ENCODE measurements at regions not wholly inside any gene's neighbourhood (a gene's known extent, or its start where the extent isn't known, plus 50 kb on each side); places are given as distances from the start of the nearest gene placed in this dataset.

DNA sequence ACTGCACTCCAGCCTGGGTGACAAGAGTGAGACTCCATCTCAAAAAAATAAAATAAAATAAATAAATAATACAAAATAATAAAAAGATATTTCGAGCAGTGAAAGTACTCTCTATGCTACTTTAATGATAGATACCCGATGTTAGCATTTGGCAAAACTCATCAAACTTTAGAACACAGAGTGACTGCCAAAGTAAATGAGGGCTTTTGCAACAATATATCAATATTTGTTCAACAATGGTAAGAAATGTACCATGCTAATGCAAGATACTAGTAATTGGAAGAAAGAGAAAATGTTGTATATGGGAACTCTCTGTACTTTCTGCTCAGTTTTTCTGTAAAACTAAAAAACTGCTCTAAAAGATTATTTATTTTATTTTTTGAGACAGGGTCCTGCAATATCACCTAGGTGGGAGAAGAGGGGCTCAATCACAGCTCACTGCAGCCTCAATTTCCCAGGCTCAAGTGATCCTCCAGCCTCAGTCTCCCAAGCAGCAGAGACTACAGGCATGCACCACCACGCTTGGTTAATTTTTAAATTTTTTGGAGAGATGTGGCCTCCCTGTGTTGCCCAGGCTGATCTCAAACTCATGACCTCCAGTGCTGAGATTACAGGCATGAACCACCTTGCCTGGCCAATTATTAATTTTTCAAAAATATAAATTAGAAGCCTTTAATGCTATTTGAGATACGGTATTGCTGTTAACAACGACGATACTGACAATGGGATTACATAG, 650.5 kb upstream of the NR2F2 start:
- Histone ChIP-seq H3K79me2 (ENCODE audit: low read length) (no peaks in the 10 kb centered on the region), H3K36me3 (replicated peaks; ENCODE audit: insufficient read depth, low read length) (no peaks in the 10 kb centered on the region), H3K9ac (ENCODE audit: low read length) (no peak overlapping the region), H3K4me1 (ENCODE audit: low read length) (no peaks in the 10 kb centered on the region), H4K20me1 (ENCODE audit: insufficient read depth, low read length) (no peaks in the 10 kb centered on the region), H3K9me3 (replicated peaks; ENCODE audit: insufficient read depth, low read length) (no peaks in the 10 kb centered on the region), H3K27ac (ENCODE audit: low read length) (no peak overlapping the region), H3K4me2 (ENCODE audit: low read depth, low read length) (no peak overlapping the region), H3K27me3 (replicated peaks; ENCODE audit: insufficient read depth, low read length) (no peaks in the 10 kb centered on the region), H3K4me3 (ENCODE audit: low read length) (no peak overlapping the region), H2AFZ (ENCODE audit: low read length) (no peak overlapping the region), H3F3A (ENCODE audit: insufficient read depth, low read length) (no peaks in the 10 kb centered on the region), H3K9me2 (replicated peaks; ENCODE audit: insufficient read depth, low read length) (no peaks in the 10 kb centered on the region)
- TF ChIP-seq CTCF (IDR thresholded peaks at IDR 0.05; ENCODE audit: low read length): no peak
- no peak for TF ChIP-seq EZH2 (optimal IDR thresholded peaks at IDR 0.05; ENCODE audit: low read depth, low read length)
- no peak for TF ChIP-seq EZH2phosphoT487 (IDR thresholded peaks at IDR 0.05; ENCODE audit: low read length)
- DNase-seq: no peak

GRCh38 chr15:95680728-95681127, 649.8 kb upstream of the NR2F2 start:
- Histone ChIP-seq H3K9me3 (replicated peaks; ENCODE audit: insufficient read depth, low read length) (no peaks in the 10 kb centered on the region), H3K4me1 (ENCODE audit: low read length) (no peaks in the 10 kb centered on the region), H3K79me2 (ENCODE audit: low read length) (no peaks in the 10 kb centered on the region), H2AFZ (ENCODE audit: low read length) (no peak overlapping the region), H3K27ac (ENCODE audit: low read length) (no peak overlapping the region), H3K9ac (ENCODE audit: low read length) (no peak overlapping the region), H3K36me3 (replicated peaks; ENCODE audit: insufficient read depth, low read length) (no peaks in the 10 kb centered on the region), H3K4me2 (ENCODE audit: low read depth, low read length) (no peak overlapping the region), H3K9me2 (replicated peaks; ENCODE audit: insufficient read depth, low read length) (no peaks in the 10 kb centered on the region), H4K20me1 (ENCODE audit: insufficient read depth, low read length) (no peaks in the 10 kb centered on the region), H3K4me3 (ENCODE audit: low read length) (no peak overlapping the region), H3K27me3 (replicated peaks; ENCODE audit: insufficient read depth, low read length) (no peaks in the 10 kb centered on the region), H3F3A (ENCODE audit: insufficient read depth, low read length) (no peaks in the 10 kb centered on the region)
- TF ChIP-seq EZH2phosphoT487 (IDR thresholded peaks at IDR 0.05; ENCODE audit: low read length) (no peak), CTCF (IDR thresholded peaks at IDR 0.05; ENCODE audit: low read length) (no peak), EZH2 (optimal IDR thresholded peaks at IDR 0.05; ENCODE audit: low read depth, low read length) (no peak)
- DNase-seq: no peak

DNA sequence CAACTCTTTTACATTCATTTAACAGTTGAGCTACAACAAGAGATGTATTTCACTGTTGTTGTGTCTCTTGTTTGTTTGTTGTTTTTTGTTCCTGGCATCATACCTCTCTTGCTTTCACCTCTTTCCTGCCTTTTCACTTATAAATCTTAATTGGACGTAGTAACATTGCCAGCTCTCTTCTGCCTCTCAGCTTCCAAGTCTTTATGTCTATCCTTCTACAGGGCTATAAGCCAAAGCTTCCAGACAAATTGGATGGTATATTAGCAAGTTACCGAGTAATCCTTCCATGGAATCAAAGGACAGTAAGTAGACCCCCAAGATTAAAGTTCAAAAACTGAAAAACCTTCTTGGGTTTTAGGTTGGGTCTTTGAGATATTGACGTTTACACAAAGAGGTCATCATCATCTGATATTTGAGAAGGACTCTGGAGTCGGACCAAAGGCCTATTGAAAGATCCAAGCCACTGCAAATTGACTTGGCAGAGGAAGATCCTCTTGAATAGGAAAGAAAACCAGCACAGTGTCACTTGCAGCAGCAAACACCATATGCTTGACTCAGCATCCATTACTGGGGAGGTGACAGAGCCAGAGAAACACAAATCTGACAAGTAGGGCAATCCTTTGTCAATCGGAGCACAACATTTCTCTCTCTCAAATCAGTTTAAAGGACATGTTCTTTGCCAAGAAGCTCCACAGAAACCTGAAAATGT, 648.5 kb upstream of the NR2F2 start:
- Histone ChIP-seq H3K36me3 (replicated peaks; ENCODE audit: insufficient read depth, low read length) (no peaks in the 10 kb centered on the region), H3K9ac (ENCODE audit: low read length) (no peak overlapping the region), H3F3A (ENCODE audit: insufficient read depth, low read length) (no peaks in the 10 kb centered on the region), H3K27ac (ENCODE audit: low read length) (no peak overlapping the region), H3K79me2 (ENCODE audit: low read length) (no peaks in the 10 kb centered on the region), H3K9me2 (replicated peaks; ENCODE audit: insufficient read depth, low read length) (no peaks in the 10 kb centered on the region), H3K4me1 (ENCODE audit: low read length) (no peaks in the 10 kb centered on the region), H3K4me2 (ENCODE audit: low read depth, low read length) (no peak overlapping the region), H3K4me3 (ENCODE audit: low read length) (no peak overlapping the region), H4K20me1 (ENCODE audit: insufficient read depth, low read length) (no peaks in the 10 kb centered on the region), H3K27me3 (replicated peaks; ENCODE audit: insufficient read depth, low read length) (no peaks in the 10 kb centered on the region), H3K9me3 (replicated peaks; ENCODE audit: insufficient read depth, low read length) (no peaks in the 10 kb centered on the region), H2AFZ (ENCODE audit: low read length) (no peak overlapping the region)
- no peak for DNase-seq
- TF ChIP-seq CTCF (IDR thresholded peaks at IDR 0.05; ENCODE audit: low read length) (no peak), EZH2 (optimal IDR thresholded peaks at IDR 0.05; ENCODE audit: low read depth, low read length) (no peak), EZH2phosphoT487 (IDR thresholded peaks at IDR 0.05; ENCODE audit: low read length) (no peak)

Measured in MM.1S (cell line).